HCT116 (cell line): ENCODE measurements at regions not wholly inside any gene's neighbourhood (a gene's known extent, or its start where the extent isn't known, plus 50 kb on each side); places are given as distances from the start of the nearest gene placed in this dataset.

Experiments
- ATAC-seq: fragments of 200-7000 bp; cut with Tn5 transposase; 2 replicates; pipeline ENCODE4 v1.9.1; 2020; ENCODE audit warnings: mild to moderate bottlenecking, moderate library complexity
- BruUV-seq: library from RNA; stranded (reverse); fragments of 400-500 nt; replicated peaks from 2 replicates; lab custom pipeline; 2021; lab: Mats Ljungman, UMichigan
- CTCF ChIA-PET: fragments of 300-600 bp; sonication (Branson Sonifier 250); formaldehyde crosslinking; loops from one replicate; lab custom pipeline; 2021; ENCODE audit warnings: antibody characterized with exemption; lab: Charles Lee
- POLR2A ChIA-PET: fragments of 300-600, 350-600 bp; sonication (Branson Sonifier 250); formaldehyde crosslinking; loops from one replicate; lab custom pipeline; 2021; ENCODE audit warnings: antibody characterized with exemption; lab: Charles Lee
- RAD21 ChIA-PET, 2 experiments: fragments of 300-600 bp; sonication (Branson Sonifier 250); formaldehyde crosslinking; loops; one replicate each; lab custom pipeline; 2023; ENCODE audit warnings: low total read pairs in 2 of 2; ENCODE audit not compliant: uncharacterized antibody in 2 of 2, unreplicated experiment in 2 of 2, low non-redundant PET in 1 of 2; lab: Charles Lee
- DNase-seq: peaks from one replicate; pipeline ENCODE4 v3.0.0-alpha.2; 2010; ENCODE audit warnings: low read depth, low spot score
- H2AFZ ChIP-seq: fragments of 200-600 bp; shearing (Covaris generic), sonication (generic); 2 replicates; pipeline ENCODE4 v1.6.1; 2017; ENCODE audit warnings: low read depth, mixed run types, mixed read lengths, antibody characterized with exemption, low read length; ENCODE audit not compliant: poor library complexity, severe bottlenecking
- H3K27ac ChIP-seq: 2 replicates; pipeline ENCODE4 v1.5.1; 2012; ENCODE audit warnings: low read depth, low read length
- H3K27me3 ChIP-seq: fragments of 200-600 bp; sonication (generic); 2 replicates; pipeline ENCODE4 v1.6.1; 2016; ENCODE audit warnings: mixed run types, low read length, mixed read lengths; ENCODE audit not compliant: insufficient read depth
- H3K36me3 ChIP-seq, 2 experiments: fragments of 200-500 bp in 1 of 2; fragments of 200-600 bp in 1 of 2; sonication (Bioruptor generic) in 1 of 2; sonication (generic) in 1 of 2; 2 replicates each; pipeline versions ENCODE4 v1.5.1 to v1.6.1; 2014 to 2016; ENCODE audit warnings: low read length in 2 of 2, inconsistent platforms in 1 of 2, mixed read lengths in 1 of 2, mixed run types in 1 of 2; ENCODE audit not compliant: insufficient read depth in 2 of 2, control insufficient read depth in 1 of 2
- H3K4me1 ChIP-seq, 2 experiments: fragments of 200-600 bp in 1 of 2; sonication (generic) in 1 of 2; 2 replicates each; pipeline versions ENCODE4 v1.5.1 to v1.6.1; 2012 to 2017; ENCODE audit warnings: low read length in 2 of 2, inconsistent platforms in 1 of 2, mild to moderate bottlenecking in 1 of 2, mixed read lengths in 1 of 2, mixed run types in 1 of 2, moderate library complexity in 1 of 2; ENCODE audit not compliant: insufficient read depth in 2 of 2, control insufficient read depth in 1 of 2
- H3K4me2 ChIP-seq: fragments of 200-600 bp; sonication (generic); 2 replicates; pipeline ENCODE4 v1.6.1; 2017; ENCODE audit warnings: mixed run types, low read length, mixed read lengths
- H3K4me3 ChIP-seq, 2 experiments: fragments of 200-600 bp in 1 of 2; sonication (generic) in 1 of 2; replicated peaks in 1 of 2; 2 replicates each; pipeline ENCODE4 v1.5.1; 2011 to 2016; ENCODE audit warnings: low read length in 2 of 2, control low read depth in 1 of 2, low read depth in 1 of 2, mild to moderate bottlenecking in 1 of 2, mixed read lengths in 1 of 2, mixed run types in 1 of 2
- H3K79me2 ChIP-seq: fragments of 200-600 bp; sonication (generic); 2 replicates; pipeline ENCODE4 v1.6.1; 2017; ENCODE audit warnings: mild to moderate bottlenecking, mixed run types, low read length, moderate library complexity, mixed read lengths; ENCODE audit not compliant: insufficient read depth
- H3K9ac ChIP-seq: fragments of 200-600 bp; sonication (generic); 2 replicates; pipeline ENCODE4 v1.6.1; 2016; ENCODE audit warnings: low read length, mixed read lengths
- H3K9me2 ChIP-seq: fragments of 200-600 bp; sonication (generic), shearing (Covaris generic); 2 replicates; pipeline ENCODE4 v1.6.1; 2017; ENCODE audit warnings: mixed run types, mild to moderate bottlenecking, moderate library complexity; ENCODE audit not compliant: insufficient read depth
- H3K9me3 ChIP-seq, 2 experiments: fragments of 200-500 bp in 1 of 2; fragments of 200-600 bp in 1 of 2; sonication (Bioruptor generic) in 1 of 2; sonication (generic) in 1 of 2; 2 replicates each; pipeline ENCODE4 v1.6.1; 2014 to 2017; ENCODE audit warnings: low read length in 2 of 2, mixed read lengths in 2 of 2, inconsistent platforms in 1 of 2, low read depth in 1 of 2, mild to moderate bottlenecking in 1 of 2, mixed run types in 1 of 2, moderate library complexity in 1 of 2; ENCODE audit not compliant: control insufficient read depth in 1 of 2, insufficient read depth in 1 of 2
- H4K20me1 ChIP-seq: fragments of 200-600 bp; sonication (generic), shearing (Covaris generic); 2 replicates; pipeline ENCODE4 v1.6.1; 2017; ENCODE audit warnings: mixed run types, mild to moderate bottlenecking, moderate library complexity; ENCODE audit not compliant: insufficient read depth
- EZH2phosphoT487 ChIP-seq: fragments of 200-600 bp; IDR thresholded peaks from 2 replicates; pipeline ENCODE4 v1.6.1; 2018; ENCODE audit warnings: antibody characterized with exemption, borderline replicate concordance
- FOSL1 ChIP-seq: IDR thresholded peaks from 2 replicates; pipeline ENCODE4 v1.6.1; 2012; ENCODE audit warnings: low read depth
- JUND ChIP-seq: IDR thresholded peaks from 2 replicates; pipeline ENCODE4 v1.6.1; 2012
- POLR2AphosphoS5 ChIP-seq: IDR thresholded peaks from 2 replicates; pipeline ENCODE4 v1.6.1; 2011; ENCODE audit warnings: mild to moderate bottlenecking, low read depth, low read length, moderate library complexity
- SRF ChIP-seq: IDR thresholded peaks from 2 replicates; pipeline ENCODE4 v1.6.1; 2012; ENCODE audit warnings: low read depth
- ZNF274 ChIP-seq: fragments of 200-500 bp; sonication (Bioruptor generic); IDR thresholded peaks from 2 replicates; pipeline ENCODE4 v1.6.1; 2014; ENCODE audit warnings: mild to moderate bottlenecking, low read depth, low read length, inconsistent platforms
- intact Hi-C: fragments of 100-400 bp; cut with micrococcal nuclease; formaldehyde crosslinking; loops from 2 replicates; pipeline ENCODE4 v1.10.0; 2022
- TF ChIP-seq, protein P1 (sequence below): IDR thresholded peaks from 2 replicates; pipeline ENCODE4 v1.6.1; 2012
- TF ChIP-seq, protein P2 (sequence below): IDR thresholded peaks from 2 replicates; pipeline ENCODE4 v1.6.1; 2011; ENCODE audit warnings: mild to moderate bottlenecking, low read length, moderate library complexity; ENCODE audit not compliant: insufficient replicate concordance; ENCODE audit errors: extremely low read depth

DNA sequence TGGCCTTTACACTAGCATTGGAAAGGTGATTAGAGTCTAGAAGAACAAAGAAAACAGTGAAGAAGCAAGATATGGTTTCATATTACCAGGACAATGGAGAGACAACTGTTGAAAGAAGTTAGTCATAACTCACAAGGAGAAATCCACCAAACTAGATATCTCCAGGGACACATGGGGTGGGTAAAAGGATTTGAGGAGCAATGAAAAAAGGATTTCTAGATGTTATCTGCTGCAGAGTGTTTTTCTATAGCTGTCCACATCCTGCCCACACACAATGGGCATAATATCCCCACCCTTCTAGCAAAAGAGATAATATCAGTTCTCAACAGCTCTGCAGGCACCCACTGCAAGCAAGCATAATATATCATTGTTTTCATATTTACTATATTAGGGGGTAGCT, 303.1 kb downstream of the HAO1 start:
- ATAC-seq = no peak
- RAD21 ChIA-PET = no interaction called here
- POLR2A ChIA-PET = no interaction called here
- Histone ChIP-seq H3K27ac (no peak overlapping the region), H3K79me2 (no peaks in the 10 kb centered on the region), H3K9me2 (no peaks in the 10 kb centered on the region), H3K9ac (no peak overlapping the region), H3K4me2 (no peak overlapping the region), H2AFZ (no peak overlapping the region), H4K20me1 (no peaks in the 10 kb centered on the region), H3K4me3 (no peak overlapping the region), H3K4me1 (no peaks in the 10 kb centered on the region), H3K9me3 (peaks cover 0 to 22% of the 10 kb centered on the region in 2 experiments; a peak in 2 of 4 replicates), H3K27me3 (no peaks in the 10 kb centered on the region), H3K36me3 (no peaks in the 10 kb centered on the region)
- intact Hi-C loops = no loop called here
- CTCF ChIA-PET = no interaction called here
- no peak for TF ChIP-seq FOSL1
- DNase-seq = no peak
- BruUV-seq = no TSS peak

DNA sequence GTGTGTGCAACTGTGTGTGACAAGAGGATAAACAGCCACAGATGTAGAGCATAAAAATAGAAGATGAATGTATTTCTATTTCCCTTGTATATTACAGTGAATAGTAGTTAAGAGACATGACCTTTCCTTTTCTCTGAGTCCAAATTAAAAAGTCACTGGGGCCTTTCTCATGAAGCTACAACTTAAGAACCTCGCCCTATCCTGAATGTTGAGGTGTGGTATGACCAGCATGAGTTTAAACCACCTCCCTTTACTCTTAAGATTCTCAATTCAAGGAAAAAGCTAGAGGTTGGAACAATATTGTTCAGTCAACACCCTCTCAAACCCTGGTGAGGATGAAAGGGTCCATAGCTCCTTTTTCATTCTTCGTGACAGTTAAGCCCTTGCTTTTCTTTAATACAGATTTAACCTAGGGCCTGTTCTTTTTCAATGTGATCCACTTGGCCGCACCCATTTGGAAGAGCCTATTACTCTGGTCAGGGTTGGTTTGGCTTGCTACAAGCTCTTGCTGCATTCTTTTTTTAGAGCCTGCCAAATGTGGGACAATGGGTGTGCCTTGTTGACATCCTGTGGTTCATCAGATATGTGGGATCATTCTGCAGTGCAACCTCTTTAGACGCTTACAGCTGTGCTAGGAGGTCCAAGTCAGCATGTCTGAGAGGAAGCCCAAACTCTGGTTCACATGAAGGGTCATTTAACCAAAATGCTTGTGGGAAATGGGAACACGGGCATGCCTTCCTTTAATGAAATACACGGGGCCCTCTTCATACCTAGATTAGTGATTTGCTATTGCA, 290.0 kb downstream of the HAO1 start:
- Histone ChIP-seq H3K4me2 (no peak overlapping the region), H4K20me1 (no peaks in the 10 kb centered on the region), H2AFZ (no peak overlapping the region), H3K27ac (no peak overlapping the region), H3K9me2 (no peaks in the 10 kb centered on the region), H3K9ac (no peak overlapping the region), H3K79me2 (no peaks in the 10 kb centered on the region), H3K9me3 (peaks cover 0 to 16% of the 10 kb centered on the region in 2 experiments; a peak in 2 of 4 replicates), H3K4me3 (no peak overlapping the region), H3K36me3 (no peaks in the 10 kb centered on the region), H3K27me3 (no peaks in the 10 kb centered on the region), H3K4me1 (no peaks in the 10 kb centered on the region)
- DNase-seq (no peak), ATAC-seq (no peak)
- CTCF ChIA-PET = no interaction called here
- POLR2A ChIA-PET = no interaction called here
- intact Hi-C loops = no loop called here
- RAD21 ChIA-PET = no interaction called here
- no peak for TF ChIP-seq JUND
- no peak for TF ChIP-seq POLR2AphosphoS5
- TF ChIP-seq, protein P1, sequence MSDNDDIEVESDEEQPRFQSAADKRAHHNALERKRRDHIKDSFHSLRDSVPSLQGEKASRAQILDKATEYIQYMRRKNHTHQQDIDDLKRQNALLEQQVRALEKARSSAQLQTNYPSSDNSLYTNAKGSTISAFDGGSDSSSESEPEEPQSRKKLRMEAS = no peak
- no peak for TF ChIP-seq ZNF274
- TF ChIP-seq SRF = no peak
- TF ChIP-seq, protein P2, sequence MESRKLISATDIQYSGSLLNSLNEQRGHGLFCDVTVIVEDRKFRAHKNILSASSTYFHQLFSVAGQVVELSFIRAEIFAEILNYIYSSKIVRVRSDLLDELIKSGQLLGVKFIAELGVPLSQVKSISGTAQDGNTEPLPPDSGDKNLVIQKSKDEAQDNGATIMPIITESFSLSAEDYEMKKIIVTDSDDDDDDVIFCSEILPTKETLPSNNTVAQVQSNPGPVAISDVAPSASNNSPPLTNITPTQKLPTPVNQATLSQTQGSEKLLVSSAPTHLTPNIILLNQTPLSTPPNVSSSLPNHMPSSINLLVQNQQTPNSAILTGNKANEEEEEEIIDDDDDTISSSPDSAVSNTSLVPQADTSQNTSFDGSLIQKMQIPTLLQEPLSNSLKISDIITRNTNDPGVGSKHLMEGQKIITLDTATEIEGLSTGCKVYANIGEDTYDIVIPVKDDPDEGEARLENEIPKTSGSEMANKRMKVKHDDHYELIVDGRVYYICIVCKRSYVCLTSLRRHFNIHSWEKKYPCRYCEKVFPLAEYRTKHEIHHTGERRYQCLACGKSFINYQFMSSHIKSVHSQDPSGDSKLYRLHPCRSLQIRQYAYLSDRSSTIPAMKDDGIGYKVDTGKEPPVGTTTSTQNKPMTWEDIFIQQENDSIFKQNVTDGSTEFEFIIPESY = no peak
- TF ChIP-seq EZH2phosphoT487 = no peak
- BruUV-seq = no TSS peak
